B cell (primary cell): ENCODE measurements at regions not wholly inside any gene's neighbourhood (a gene's known extent, or its start where the extent isn't known, plus 50 kb on each side); places are given as distances from the start of the nearest gene placed in this dataset.

ENCODE experiments used
- CTCF ChIP-seq: fragments of 200-600 bp; IDR thresholded peaks from one replicate; pipeline ENCODE4 v1.8.0; 2022; ENCODE audit warnings: antibody characterized with exemption, mild to moderate bottlenecking
- EZH2 ChIP-seq: IDR thresholded peaks from 2 replicates; pipeline ENCODE4 v1.6.1; 2012; ENCODE audit warnings: borderline replicate concordance, low read depth, mild to moderate bottlenecking, moderate library complexity, low read length; ENCODE audit not compliant: insufficient read depth, poor library complexity, severe bottlenecking

- TF ChIP-seq CTCF (no peak), EZH2 (no peak)
These were observed 109.6 kb upstream of the FAM20C start for GRCh38 chr7:82757-83155.
